SK-N-SH (cell line): ENCODE measurements at regions not wholly inside any gene's neighbourhood (a gene's known extent, or its start where the extent isn't known, plus 50 kb on each side); places are given as distances from the start of the nearest gene placed in this dataset.

Experiments
- CTCF ChIA-PET: fragments of 300-600, 350-600 bp; formaldehyde crosslinking; extraction: SDS; loops from one replicate; lab custom pipeline; 2021; lab: Yijun Ruan, JAX
- POLR2A ChIA-PET: fragments of 350-600 bp; sonication (Branson Sonifier 250); formaldehyde crosslinking; extraction: SDS; loops from one replicate; lab custom pipeline; 2020; ENCODE audit warnings: antibody characterized with exemption, inconsistent platforms; lab: Yijun Ruan, JAX
- DNase-seq: peaks from one replicate; pipeline ENCODE4 v3.0.0; 2012
- H2AFZ ChIP-seq: fragments of 200-600 bp; sonication (generic); 2 replicates; pipeline ENCODE4 v1.8.1; 2016; ENCODE audit warnings: antibody characterized with exemption, mild to moderate bottlenecking, low read depth
- H3F3A ChIP-seq: fragments of 200-600 bp; sonication (generic); replicated peaks from 2 replicates; pipeline ENCODE3; 2016; ENCODE audit warnings: antibody characterized with exemption, mild to moderate bottlenecking; ENCODE audit not compliant: insufficient read depth
- H3K27ac ChIP-seq, 2 experiments: fragments of 200-500 bp in 1 of 2; fragments of 200-600 bp in 1 of 2; sonication (Bioruptor generic) in 1 of 2; sonication (generic), shearing (Covaris generic) in 1 of 2; 2 replicates each; pipeline versions ENCODE4 v1.5.1 to v1.6.1; 2014 to 2016; ENCODE audit warnings: low read depth in 2 of 2, inconsistent platforms in 1 of 2, low read length in 1 of 2, mild to moderate bottlenecking in 1 of 2, mixed read lengths in 1 of 2
- H3K27me3 ChIP-seq: fragments of 200-600 bp; sonication (generic), shearing (Covaris generic); 2 replicates; pipeline ENCODE4 v1.6.1; 2016; ENCODE audit warnings: mixed run types; ENCODE audit not compliant: insufficient read depth
- H3K36me3 ChIP-seq, 2 experiments: fragments of 200-500 bp in 1 of 2; fragments of 200-600 bp in 1 of 2; sonication (Bioruptor generic) in 1 of 2; sonication (generic) in 1 of 2; replicated peaks in 1 of 2; 2 replicates each; pipeline versions ENCODE3 to v1.5.1; 2014 to 2016; ENCODE audit warnings: low read length in 1 of 2, mild to moderate bottlenecking in 1 of 2; ENCODE audit not compliant: insufficient read depth in 2 of 2, control insufficient read depth in 1 of 2
- H3K4me1 ChIP-seq, 2 experiments: fragments of 200-500 bp in 1 of 2; fragments of 200-600 bp in 1 of 2; sonication (Bioruptor generic) in 1 of 2; sonication (generic), shearing (Covaris generic) in 1 of 2; 2 replicates each; pipeline versions ENCODE4 v1.5.1 to v1.6.1; 2014 to 2016; ENCODE audit warnings: low read depth in 1 of 2, low read length in 1 of 2, mixed run types in 1 of 2; ENCODE audit not compliant: insufficient read depth in 2 of 2, control insufficient read depth in 1 of 2
- H3K4me2 ChIP-seq: fragments of 200-600 bp; sonication (generic), shearing (Covaris generic); 2 replicates; pipeline ENCODE4 v1.6.1; 2017; ENCODE audit warnings: mixed run types
- H3K4me3 ChIP-seq, 2 experiments: fragments of 200-500 bp in 1 of 2; fragments of 200-600 bp in 1 of 2; sonication (Bioruptor generic) in 1 of 2; sonication (generic), shearing (Covaris generic) in 1 of 2; 2 replicates each; pipeline versions ENCODE4 v1.5.1 to v1.8.1; 2014 to 2016; ENCODE audit warnings: low read depth in 2 of 2, inconsistent platforms in 1 of 2, low read length in 1 of 2, mild to moderate bottlenecking in 1 of 2, mixed read lengths in 1 of 2, moderate library complexity in 1 of 2
- H3K79me2 ChIP-seq: fragments of 200-600 bp; sonication (generic); 2 replicates; pipeline ENCODE4 v1.8.1; 2017; ENCODE audit warnings: mild to moderate bottlenecking; ENCODE audit not compliant: insufficient read depth
- H3K9ac ChIP-seq: fragments of 200-600 bp; sonication (generic); 2 replicates; pipeline ENCODE4 v1.6.1; 2017; ENCODE audit warnings: mixed run types
- H3K9me2 ChIP-seq: fragments of 200-600 bp; sonication (generic); 2 replicates; pipeline ENCODE4 v1.6.1; 2017; ENCODE audit warnings: mixed run types
- H3K9me3 ChIP-seq: fragments of 200-600 bp; sonication (generic); 2 replicates; pipeline ENCODE4 v1.6.1; 2017; ENCODE audit warnings: mixed run types, mild to moderate bottlenecking, moderate library complexity
- H4K20me1 ChIP-seq: fragments of 200-600 bp; sonication (generic); 2 replicates; pipeline ENCODE4 v1.6.1; 2017; ENCODE audit warnings: mild to moderate bottlenecking, mixed run types; ENCODE audit not compliant: insufficient read depth
- CHD2 ChIP-seq: fragments of 150-350 bp; IDR thresholded peaks from 2 replicates; pipeline ENCODE4 v1.6.1; 2018; ENCODE audit warnings: low read length; ENCODE audit not compliant: partially characterized antibody
- EP300 ChIP-seq, 2 experiments: IDR thresholded peaks; 2 replicates each; pipeline versions ENCODE4 v1.4.0 to v1.6.1; 2012; ENCODE audit warnings: borderline replicate concordance in 1 of 2, low read depth in 1 of 2, low read length in 1 of 2
- EZH2phosphoT487 ChIP-seq: fragments of 200-600 bp; sonication (generic); IDR thresholded peaks from 2 replicates; pipeline ENCODE4 v1.6.1; 2017; ENCODE audit warnings: low read depth, mixed run types, mild to moderate bottlenecking, antibody characterized with exemption, moderate library complexity, borderline replicate concordance
- FOSL2 ChIP-seq: IDR thresholded peaks from 2 replicates; pipeline ENCODE4 v1.4.0; 2012; ENCODE audit warnings: low read depth, mild to moderate bottlenecking, moderate library complexity, borderline replicate concordance
- FOXJ3 ChIP-seq: sonication (generic); formaldehyde crosslinking; IDR thresholded peaks from 2 replicates; pipeline ENCODE4 v1.5.1; 2020; ENCODE audit warnings: mild to moderate bottlenecking, missing genetic modification reagents
- GATA2 ChIP-seq: sonication (generic); formaldehyde crosslinking; IDR thresholded peaks from 2 replicates; pipeline ENCODE4 v1.5.0; 2020; ENCODE audit warnings: mild to moderate bottlenecking, missing genetic modification reagents
- IRF3 ChIP-seq: fragments of 150-350 bp; IDR thresholded peaks from 2 replicates; pipeline ENCODE4 v1.6.1; 2016; ENCODE audit warnings: mild to moderate bottlenecking, low read depth, low read length
- JUND ChIP-seq: IDR thresholded peaks from 2 replicates; pipeline ENCODE4 v1.4.0; 2012
- MAX ChIP-seq: IDR thresholded peaks from 2 replicates; pipeline ENCODE4 v1.4.0; 2012; ENCODE audit warnings: low read depth
- MEF2A ChIP-seq: IDR thresholded peaks from 2 replicates; pipeline ENCODE4 v1.4.0; 2012; ENCODE audit warnings: low read depth, borderline replicate concordance
- MXI1 ChIP-seq: IDR thresholded peaks from 2 replicates; pipeline ENCODE4 v1.6.1; 2012; ENCODE audit warnings: mild to moderate bottlenecking, low read depth, low read length, improper control_type of control experiment
- NFIC ChIP-seq: IDR thresholded peaks from 2 replicates; pipeline ENCODE4 v1.4.0; 2012; ENCODE audit warnings: borderline replicate concordance
- NRF1 ChIP-seq: IDR thresholded peaks from 2 replicates; pipeline ENCODE4 v1.6.1; 2012; ENCODE audit warnings: low read depth, mild to moderate bottlenecking, low read length
- PBX3 ChIP-seq: IDR thresholded peaks from 2 replicates; pipeline ENCODE4; 2012
- RAD21 ChIP-seq: IDR thresholded peaks from 2 replicates; pipeline ENCODE4 v1.6.1; 2012; ENCODE audit warnings: mild to moderate bottlenecking, low read length
- RFX5 ChIP-seq: IDR thresholded peaks from 2 replicates; pipeline ENCODE4 v1.6.1; 2012; ENCODE audit warnings: mild to moderate bottlenecking, improper control_type of control experiment, low read length
- USF2 ChIP-seq: fragments of 150-350 bp; IDR thresholded peaks from 2 replicates; pipeline ENCODE4 v1.6.1; 2017; ENCODE audit warnings: antibody characterized with exemption, low read length, low read depth, borderline replicate concordance
- ZBTB33 ChIP-seq: IDR thresholded peaks from 2 replicates; pipeline ENCODE4 v1.4.0; 2012; ENCODE audit warnings: low read depth, borderline replicate concordance
- WGBS: methylation state at CpG from one replicate; pipeline ENCODE4 v1.1.6; 2017; ENCODE audit warnings: low lambda C conversion rate; 5-methylcytosine and 5-hydroxymethylcytosine counted together

- peaks cover 0 to 8% of the 10 kb centered on the region in 2 experiments; a peak in 2 of 4 replicates for H3K4me1 ChIP-seq
- no peaks in the 10 kb centered on the region for H3K27me3 ChIP-seq
- H3K4me2 ChIP-seq = no peak overlapping the region
- H3F3A ChIP-seq = no peaks in the 10 kb centered on the region
- no peaks in the 10 kb centered on the region for H3K9me2 ChIP-seq
- DNase-seq = no peak
- CTCF ChIA-PET = no interaction called here
- 48% methylated on average over 3 of the region's 3 CpGs for WGBS
- POLR2A ChIA-PET = no interaction called here
- H3K4me3 ChIP-seq = no peak overlapping the region
- no peaks in the 10 kb centered on the region for H3K36me3 ChIP-seq
- no peak overlapping the region for H3K27ac ChIP-seq
- H3K9ac ChIP-seq = no peak overlapping the region
- H3K79me2 ChIP-seq = no peaks in the 10 kb centered on the region
- no peaks in the 10 kb centered on the region for H3K9me3 ChIP-seq
- no peak overlapping the region for H2AFZ ChIP-seq
- TF ChIP-seq MAX (no peak), NFIC (no peak), USF2 (no peak), MXI1 (no peak), JUND (no peak), RAD21 (no peak), GATA2 (CRISPR knock-in tag) (no peak), FOXJ3 (no peak), RFX5 (no peak), FOSL2 (no peak), CHD2 (no peak), ZBTB33 (no peak), PBX3 (no peak), MEF2A (no peak), NRF1 (no peak), IRF3 (no peak), EZH2phosphoT487 (no peak), EP300 (IDR thresholded peaks at IDR 0.05; ENCODE audit: borderline replicate concordance in 1 of 2, low read depth in 1 of 2, low read length in 1 of 2) (no peak)
- H4K20me1 ChIP-seq = no peaks in the 10 kb centered on the region
These were observed 366.6 kb upstream of the CCL2 start for GRCh38 chr17:33888455-33888854.
